ENCODE measurements at regions not wholly inside any gene's neighbourhood (a gene's known extent, or its start where the extent isn't known, plus 50 kb on each side); places are given as distances from the start of the nearest gene placed in this dataset.
"Not testable (repeated sequence)": the region's sequence is repeated elsewhere in the genome, so short reads cannot be mapped to it uniquely, and the experiment has no call there.

- POLR2A ChIA-PET (ENCODE audit: partially characterized antibody): no interaction called here
- CTCF ChIA-PET (ENCODE audit: partially characterized antibody): no interaction called here
- Mint-ChIP-seq H3K4me3 (no peak overlapping the region), H3K4me1 (no peaks in the 10 kb centered on the region), H3K36me3 (peaks cover 0 to 2% of the 10 kb centered on the region in 2 donors), H3K9me3 (peaks cover 9 to 42% (median 18%) of the 10 kb centered on the region in 8 donors), H3K27me3 (peaks cover 15 to 28% of the 10 kb centered on the region in 2 donors), H3K27ac (no peak overlapping the region)
- Histone ChIP-seq H3K9me3 (ENCODE audit: control insufficient read depth in 1 of 2, low read length in 2 of 2) (no peaks in the 10 kb centered on the region), H3K4me1 (ENCODE audit: insufficient read depth, low read length) (no peaks in the 10 kb centered on the region), H3K27ac (ENCODE audit: low read depth, low read length) (no peak overlapping the region), H3K4me3 (ENCODE audit: low read length in 2 of 2) (no peak overlapping the region), H3K27me3 (ENCODE audit: insufficient read depth, low read length) (no peaks in the 10 kb centered on the region), H3K36me3 (ENCODE audit: insufficient read depth, low read length) (no peaks in the 10 kb centered on the region)
- DNase-seq: no peak
- intact Hi-C loops (cut with micrococcal nuclease): no loop called here
These were observed 147.4 kb downstream of the ABHD5 start for GRCh38 chr3:43838009-43838758.

DNA sequence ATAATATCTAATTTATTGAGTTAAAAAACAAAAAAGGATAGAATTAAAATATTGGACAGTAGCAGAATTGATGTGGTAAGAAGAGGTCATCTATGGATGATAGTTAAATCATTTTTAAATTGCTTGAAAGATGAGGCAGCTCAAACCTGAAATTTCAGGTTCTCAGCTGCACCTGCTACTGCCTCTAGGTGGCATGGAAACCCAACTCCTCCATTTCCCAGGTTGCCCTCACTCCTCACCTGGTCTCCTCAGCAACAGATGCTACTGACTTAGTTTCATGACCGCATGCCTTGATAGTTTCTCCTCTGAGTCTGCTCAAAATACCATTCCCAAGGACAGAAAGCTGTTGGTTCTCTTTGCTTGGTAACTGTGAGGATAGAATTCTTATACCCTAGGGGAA, 148.1 kb downstream of the ABHD5 start:
- Mint-ChIP-seq H3K27ac (peak overlapping the region in 1 of 7 donors; percentile 64), H3K4me3 (no peak overlapping the region), H3K9me3 (peaks cover 9 to 46% (median 18%) of the 10 kb centered on the region in 8 donors), H3K27me3 (peaks cover 14 to 25% of the 10 kb centered on the region in 2 donors), H3K36me3 (peaks cover 0 to 2% of the 10 kb centered on the region in 2 donors), H3K4me1 (no peaks in the 10 kb centered on the region)
- DNase-seq: no peak
- Histone ChIP-seq H3K27me3 (ENCODE audit: insufficient read depth, low read length) (no peaks in the 10 kb centered on the region), H3K9me3 (ENCODE audit: control insufficient read depth in 1 of 2, low read length in 2 of 2) (no peaks in the 10 kb centered on the region), H3K4me3 (ENCODE audit: low read length in 2 of 2) (no peak overlapping the region), H3K36me3 (ENCODE audit: insufficient read depth, low read length) (no peaks in the 10 kb centered on the region), H3K27ac (ENCODE audit: low read depth, low read length) (no peak overlapping the region), H3K4me1 (ENCODE audit: insufficient read depth, low read length) (no peaks in the 10 kb centered on the region)
- ChIA-PET POLR2A (ENCODE audit: partially characterized antibody) (no interaction called here), CTCF (ENCODE audit: partially characterized antibody) (no interaction called here)
- intact Hi-C loops (cut with micrococcal nuclease): no loop called here

GRCh38 chr3:43843386-43843785, 152.6 kb downstream of the ABHD5 start:
- H3K4me3 Mint-ChIP-seq: no peak overlapping the region
- peaks cover 2 to 7% of the 10 kb centered on the region in 2 donors for H3K36me3 Mint-ChIP-seq
- Histone ChIP-seq H3K9me3 (ENCODE audit: control insufficient read depth in 1 of 2, low read length in 2 of 2) (no peaks in the 10 kb centered on the region), H3K36me3 (ENCODE audit: insufficient read depth, low read length) (no peaks in the 10 kb centered on the region), H3K27me3 (ENCODE audit: insufficient read depth, low read length) (no peaks in the 10 kb centered on the region), H3K4me3 (ENCODE audit: low read length in 2 of 2) (no peak overlapping the region), H3K4me1 (ENCODE audit: insufficient read depth, low read length) (no peaks in the 10 kb centered on the region), H3K27ac (ENCODE audit: low read depth, low read length) (no peak overlapping the region)
- intact Hi-C loops (cut with micrococcal nuclease): no loop called here
- DNase-seq: no peak
- CTCF ChIA-PET (ENCODE audit: partially characterized antibody): interaction anchor here (1.1 kb wide), 1 partner anchor 12 kb away, joined by 3 read pairs; no protein-coding TSS in a partner anchor
- POLR2A ChIA-PET (ENCODE audit: partially characterized antibody): no interaction called here
- H3K9me3 Mint-ChIP-seq: peaks cover 7 to 57% (median 33%) of the 10 kb centered on the region in 8 donors
- peaks cover 12 to 18% of the 10 kb centered on the region in 2 donors for H3K27me3 Mint-ChIP-seq
- no peaks in the 10 kb centered on the region for H3K4me1 Mint-ChIP-seq
- H3K27ac Mint-ChIP-seq: no peak overlapping the region

- intact Hi-C loops (cut with micrococcal nuclease): no loop called here
These were observed 154.0 kb downstream of the ABHD5 start for GRCh38 chr3:43844757-43845156.

GRCh38 chr3:43845553-43845952, 154.8 kb downstream of the ABHD5 start:
- H3K27ac Mint-ChIP-seq; H3K36me3 Mint-ChIP-seq; intact Hi-C loops (cut with micrococcal nuclease); H3K4me1 ChIP-seq (ENCODE audit: insufficient read depth, low read length); POLR2A ChIA-PET (ENCODE audit: partially characterized antibody); H3K27ac ChIP-seq (ENCODE audit: low read depth, low read length); H3K27me3 ChIP-seq (ENCODE audit: insufficient read depth, low read length); H3K4me3 ChIP-seq (ENCODE audit: low read length in 2 of 2); CTCF ChIA-PET (ENCODE audit: partially characterized antibody); DNase-seq; H3K36me3 ChIP-seq (ENCODE audit: insufficient read depth, low read length); H3K4me1 Mint-ChIP-seq; H3K9me3 ChIP-seq (ENCODE audit: control insufficient read depth in 1 of 2, low read length in 2 of 2); H3K4me3 Mint-ChIP-seq: not testable (repeated sequence)
- H3K9me3 Mint-ChIP-seq: peaks cover 6 to 57% (median 39%) of the 10 kb centered on the region in 8 donors
- peaks cover 12% of the 10 kb centered on the region in 2 donors for H3K27me3 Mint-ChIP-seq

More at GRCh38 chr3:43844757-43845156, 154.0 kb downstream of the ABHD5 start:
- no peak overlapping the region for H3K27ac Mint-ChIP-seq
- ChIA-PET POLR2A (ENCODE audit: partially characterized antibody) (no interaction called here), CTCF (ENCODE audit: partially characterized antibody) (no interaction called here)
- Histone ChIP-seq H3K27me3 (ENCODE audit: insufficient read depth, low read length) (no peaks in the 10 kb centered on the region), H3K4me3 (ENCODE audit: low read length in 2 of 2) (no peak overlapping the region), H3K36me3 (ENCODE audit: insufficient read depth, low read length) (no peaks in the 10 kb centered on the region), H3K9me3 (ENCODE audit: control insufficient read depth in 1 of 2, low read length in 2 of 2) (no peaks in the 10 kb centered on the region), H3K27ac (ENCODE audit: low read depth, low read length) (no peak overlapping the region), H3K4me1 (ENCODE audit: insufficient read depth, low read length) (no peaks in the 10 kb centered on the region)
- H3K27me3 Mint-ChIP-seq: peaks cover 12 to 16% of the 10 kb centered on the region in 2 donors
- no peaks in the 10 kb centered on the region for H3K4me1 Mint-ChIP-seq
- peaks cover 4 to 54% (median 37%) of the 10 kb centered on the region in 8 donors for H3K9me3 Mint-ChIP-seq
- H3K4me3 Mint-ChIP-seq: no peak overlapping the region
- DNase-seq: no peak
- peaks cover 2 to 7% of the 10 kb centered on the region in 2 donors for H3K36me3 Mint-ChIP-seq

GRCh38 chr3:43852066-43852465, 161.3 kb downstream of the ABHD5 start:
- Mint-ChIP-seq H3K27me3 (peaks cover 26 to 31% of the 10 kb centered on the region in 2 donors), H3K4me3 (no peak overlapping the region), H3K27ac (no peak overlapping the region), H3K36me3 (no peaks in the 10 kb centered on the region), H3K4me1 (peaks cover 0 to 4% (median under 1%) of the 10 kb centered on the region in 4 donors), H3K9me3 (peaks cover 2 to 37% (median 19%) of the 10 kb centered on the region in 8 donors)
- Histone ChIP-seq H3K27ac (ENCODE audit: low read depth, low read length) (no peak overlapping the region), H3K36me3 (ENCODE audit: insufficient read depth, low read length) (no peaks in the 10 kb centered on the region), H3K27me3 (ENCODE audit: insufficient read depth, low read length) (peaks cover 13% of the 10 kb centered on the region), H3K4me3 (ENCODE audit: low read length in 2 of 2) (no peak overlapping the region), H3K4me1 (ENCODE audit: insufficient read depth, low read length) (no peaks in the 10 kb centered on the region), H3K9me3 (ENCODE audit: control insufficient read depth in 1 of 2, low read length in 2 of 2) (no peaks in the 10 kb centered on the region)
- no peak for DNase-seq
- CTCF ChIA-PET (ENCODE audit: partially characterized antibody): no interaction called here
- POLR2A ChIA-PET (ENCODE audit: partially characterized antibody): no interaction called here
- intact Hi-C loops (cut with micrococcal nuclease): no loop called here

DNA sequence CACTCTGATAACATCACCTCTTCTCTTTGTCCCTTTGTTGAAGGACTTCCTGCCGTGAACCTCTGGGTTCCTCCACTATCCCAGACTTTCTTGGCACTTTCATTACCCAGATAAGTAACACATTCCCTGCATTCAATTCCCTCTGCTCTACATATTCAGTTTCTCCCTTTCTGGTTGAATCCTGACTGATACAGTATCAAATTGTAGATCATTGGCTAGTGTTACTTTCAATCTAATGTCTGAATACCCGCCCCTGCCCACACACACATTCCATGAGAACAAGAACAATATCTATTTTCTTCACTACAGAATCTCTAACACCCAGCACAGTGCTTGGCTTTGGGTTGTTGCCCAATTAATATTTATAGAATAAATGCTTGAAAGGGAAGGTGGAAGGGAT, 163.5 kb downstream of the ABHD5 start:
- CTCF ChIA-PET (ENCODE audit: partially characterized antibody): no interaction called here
- H3K9me3 ChIP-seq (ENCODE audit: control insufficient read depth in 1 of 2, low read length in 2 of 2): no peaks in the 10 kb centered on the region

More for the DNA sequence above, 163.5 kb downstream of the ABHD5 start:
- POLR2A ChIA-PET (ENCODE audit: partially characterized antibody): no interaction called here
- peaks cover 15% of the 10 kb centered on the region for H3K27me3 ChIP-seq (ENCODE audit: insufficient read depth, low read length)
- no peaks in the 10 kb centered on the region for H3K4me1 ChIP-seq (ENCODE audit: insufficient read depth, low read length)
- Mint-ChIP-seq H3K36me3 (no peaks in the 10 kb centered on the region), H3K27ac (no peak overlapping the region), H3K27me3 (peaks cover 45 to 49% of the 10 kb centered on the region in 2 donors), H3K4me3 (no peak overlapping the region), H3K9me3 (peaks cover 0 to 19% (median 6%) of the 10 kb centered on the region in 8 donors), H3K4me1 (peaks cover 0 to 4% (median under 1%) of the 10 kb centered on the region in 4 donors)
- H3K27ac ChIP-seq (ENCODE audit: low read depth, low read length): no peak overlapping the region
- DNase-seq: no peak
- H3K4me3 ChIP-seq (ENCODE audit: low read length in 2 of 2): no peak overlapping the region
- H3K36me3 ChIP-seq (ENCODE audit: insufficient read depth, low read length): no peaks in the 10 kb centered on the region
- intact Hi-C loops (cut with micrococcal nuclease): no loop called here
